Thyroid gland (tissue), 4 donors: ENCODE measurements at regions not wholly inside any gene's neighbourhood (a gene's known extent, or its start where the extent isn't known, plus 50 kb on each side); places are given as distances from the start of the nearest gene placed in this dataset.
"Not testable (repeated sequence)": the region's sequence is repeated elsewhere in the genome, so short reads cannot be mapped to it uniquely, and the experiment has no call there.

Source experiments
- DNase-seq, 2 donors: peaks; one replicate each; pipeline ENCODE4 v3.0.0-alpha.2; 2019
- H3K27ac ChIP-seq, 3 donors: fragments of 200-600 bp; sonication (generic); 1 replicate in 2 of 3; 2 replicates in 1 of 3; pipeline ENCODE4 v1.5.1; 2016 to 2019; ENCODE audit warnings: mild to moderate bottlenecking in 1 of 3, moderate library complexity in 1 of 3
- H3K27me3 ChIP-seq: fragments of 200-600 bp; sonication (generic); one replicate; pipeline ENCODE4 v1.5.1; 2019
- H3K36me3 ChIP-seq, 2 donors: fragments of 200-600 bp; sonication (generic); one replicate each; pipeline ENCODE4 v1.5.1; 2016 to 2019
- H3K4me1 ChIP-seq, 2 donors: fragments of 200-600 bp; sonication (generic); one replicate each; pipeline ENCODE4 v1.5.1; 2017 to 2019
- H3K4me3 ChIP-seq, 3 donors: fragments of 200-600 bp; sonication (generic); replicated peaks in 1 of 3; 1 replicate in 2 of 3; 2 replicates in 1 of 3; pipeline ENCODE4 v1.5.1; 2016; ENCODE audit warnings: mild to moderate bottlenecking in 1 of 3
- H3K9me3 ChIP-seq: fragments of 200-600 bp; sonication (generic); one replicate; pipeline ENCODE4 v1.5.1; 2017
- POLR2A ChIP-seq, 2 donors: fragments of 450-650 bp; IDR thresholded peaks; one replicate each; pipeline ENCODE4 v1.6.1; 2017; ENCODE audit warnings: antibody characterized with exemption in 2 of 2, mild to moderate bottlenecking in 2 of 2, moderate library complexity in 1 of 2
- WGBS, 2 donors: methylation state at CpG; one replicate each; pipeline ENCODE4 v1.1.5; 2017; 5-methylcytosine and 5-hydroxymethylcytosine counted together
- intact Hi-C: fragments of 100-400 bp; cut with DNase I; formaldehyde crosslinking; loops from one replicate; pipeline ENCODE4 v1.15.1; 2023
- TF ChIP-seq, protein P1 (sequence below), 6 experiments: fragments of 200-600 bp in 3 of 6; fragments of 450-650 bp in 3 of 6; sonication (generic) in 3 of 6; IDR thresholded peaks; one replicate each; pipeline ENCODE4 v1.5.1; 2016 to 2019; ENCODE audit warnings: antibody characterized with exemption in 6 of 6, mild to moderate bottlenecking in 2 of 6, inconsistent platforms in 1 of 6, moderate library complexity in 1 of 6

DNA sequence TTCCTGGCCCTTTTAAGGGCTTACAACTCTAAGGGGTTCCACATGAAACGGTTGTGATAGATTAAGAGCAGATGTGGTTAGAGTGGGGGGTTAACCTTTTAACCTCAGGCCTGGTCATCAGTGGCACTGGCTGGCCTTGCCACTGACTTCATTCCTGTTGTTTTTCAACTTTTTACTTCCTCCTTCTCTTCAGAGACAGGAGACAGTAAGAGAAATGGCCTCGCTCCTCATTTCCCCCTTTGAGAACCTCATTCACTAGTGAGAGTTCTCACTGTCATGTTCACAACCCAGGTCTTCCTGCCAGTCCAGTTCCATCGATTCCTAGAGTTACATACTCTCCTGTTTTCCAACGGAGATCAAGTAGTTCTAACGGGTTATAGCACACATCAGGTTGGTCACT, 101.6 kb upstream of the SLC1A4 start:
- Histone ChIP-seq H3K4me3 (no peak overlapping the region), H3K36me3 (no peaks in the 10 kb centered on the region), H3K4me1 (no peaks in the 10 kb centered on the region), H3K27ac (no peak overlapping the region), H3K27me3 (no peaks in the 10 kb centered on the region), H3K9me3 (no peaks in the 10 kb centered on the region)
- intact Hi-C loops = no loop called here
- TF ChIP-seq, protein P1, sequence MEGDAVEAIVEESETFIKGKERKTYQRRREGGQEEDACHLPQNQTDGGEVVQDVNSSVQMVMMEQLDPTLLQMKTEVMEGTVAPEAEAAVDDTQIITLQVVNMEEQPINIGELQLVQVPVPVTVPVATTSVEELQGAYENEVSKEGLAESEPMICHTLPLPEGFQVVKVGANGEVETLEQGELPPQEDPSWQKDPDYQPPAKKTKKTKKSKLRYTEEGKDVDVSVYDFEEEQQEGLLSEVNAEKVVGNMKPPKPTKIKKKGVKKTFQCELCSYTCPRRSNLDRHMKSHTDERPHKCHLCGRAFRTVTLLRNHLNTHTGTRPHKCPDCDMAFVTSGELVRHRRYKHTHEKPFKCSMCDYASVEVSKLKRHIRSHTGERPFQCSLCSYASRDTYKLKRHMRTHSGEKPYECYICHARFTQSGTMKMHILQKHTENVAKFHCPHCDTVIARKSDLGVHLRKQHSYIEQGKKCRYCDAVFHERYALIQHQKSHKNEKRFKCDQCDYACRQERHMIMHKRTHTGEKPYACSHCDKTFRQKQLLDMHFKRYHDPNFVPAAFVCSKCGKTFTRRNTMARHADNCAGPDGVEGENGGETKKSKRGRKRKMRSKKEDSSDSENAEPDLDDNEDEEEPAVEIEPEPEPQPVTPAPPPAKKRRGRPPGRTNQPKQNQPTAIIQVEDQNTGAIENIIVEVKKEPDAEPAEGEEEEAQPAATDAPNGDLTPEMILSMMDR (IDR thresholded peaks at IDR 0.05) = no peak
- no peak for TF ChIP-seq POLR2A (IDR thresholded peaks at IDR 0.05)
- DNase-seq = no peak
- 84 to 93% methylated on average over 5 of the region's 5 CpGs for WGBS, 2 donors

DNA sequence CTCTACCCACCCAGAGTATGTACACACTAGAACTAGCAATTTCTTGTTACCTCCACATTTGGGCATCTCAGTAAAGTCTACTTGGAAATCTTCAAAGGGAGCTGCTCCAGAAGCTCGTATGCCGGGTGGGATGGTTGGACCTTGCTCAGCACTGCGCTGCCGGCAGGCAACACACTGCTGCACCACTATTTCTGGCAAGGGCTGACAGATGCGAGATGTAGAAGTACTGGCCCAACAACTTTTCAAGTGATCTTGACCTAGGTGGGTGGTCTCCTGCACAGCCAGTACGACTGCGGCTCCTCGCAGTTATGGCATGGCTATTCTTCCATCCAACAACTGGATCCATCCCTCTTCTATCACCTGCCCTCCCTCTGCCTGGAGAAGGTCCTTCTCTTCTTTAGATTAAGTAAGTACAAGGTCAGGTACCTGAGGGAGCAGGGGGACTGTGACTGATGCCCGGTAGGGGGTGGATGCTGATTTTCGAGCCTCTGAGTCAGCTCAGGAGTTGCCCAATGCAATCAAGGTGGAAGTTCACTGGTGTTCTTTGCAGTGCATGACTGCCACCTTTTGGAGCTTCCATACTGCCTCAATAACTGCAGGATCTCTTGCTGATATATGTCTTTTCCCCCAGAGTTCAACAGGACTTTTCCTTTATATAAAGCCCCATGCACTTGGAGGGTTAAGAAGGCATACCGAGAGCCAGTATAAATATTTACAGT, 100.4 kb upstream of the SLC1A4 start:
- WGBS, 2 donors = 37 to 61% methylated on average over 9 to 11 of the region's 11 CpGs
- peak in 1 of 2 donors; percentile 7 for DNase-seq

DNA sequence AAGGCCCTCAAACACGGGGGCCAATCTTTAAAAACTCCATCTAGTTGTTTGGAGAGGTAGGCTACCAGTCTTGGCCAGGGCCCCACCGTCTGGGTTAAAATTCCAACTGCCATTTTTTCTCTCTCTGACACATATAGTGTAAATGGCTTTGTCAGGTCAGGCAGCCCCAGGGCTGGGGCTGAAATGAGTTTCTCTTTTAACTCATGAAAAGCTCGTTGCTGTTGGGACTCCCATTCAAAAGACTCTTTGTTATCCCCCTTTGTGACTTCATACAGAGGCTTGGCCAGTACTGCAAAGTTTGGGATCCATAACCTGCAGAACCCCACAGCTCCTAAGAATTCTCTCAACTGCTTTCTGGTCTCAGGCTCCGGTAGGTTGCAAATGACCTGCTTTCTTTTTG, 99.4 kb upstream of the SLC1A4 start:
- H3K9me3 ChIP-seq = no peaks in the 10 kb centered on the region
- TF ChIP-seq POLR2A (IDR thresholded peaks at IDR 0.05) = no peak
- TF ChIP-seq, protein P1 (IDR thresholded peaks at IDR 0.05) = no peak
- no peak for DNase-seq
- H3K27me3 ChIP-seq = no peaks in the 10 kb centered on the region
- H3K4me3 ChIP-seq = no peak overlapping the region
- intact Hi-C loops = no loop called here
- H3K27ac ChIP-seq = no peak overlapping the region
- WGBS, 2 donors = 82 to 88% methylated on average over 4 of the region's 4 CpGs
- H3K36me3 ChIP-seq = no peaks in the 10 kb centered on the region
- H3K4me1 ChIP-seq = no peaks in the 10 kb centered on the region

More for the DNA sequence above, 100.4 kb upstream of the SLC1A4 start:
- Histone ChIP-seq H3K9me3 (no peaks in the 10 kb centered on the region), H3K27ac (no peak overlapping the region), H3K36me3 (no peaks in the 10 kb centered on the region), H3K4me3 (no peak overlapping the region), H3K4me1 (no peaks in the 10 kb centered on the region), H3K27me3 (no peaks in the 10 kb centered on the region)
- TF ChIP-seq, protein P1 (IDR thresholded peaks at IDR 0.05) = peak in 1 of 6 experiments; percentile 20
- no peak for TF ChIP-seq POLR2A (IDR thresholded peaks at IDR 0.05)
- intact Hi-C loops = no loop called here

- H3K4me3 ChIP-seq, intact Hi-C loops, H3K27ac ChIP-seq, H3K36me3 ChIP-seq, H3K9me3 ChIP-seq, H3K27me3 ChIP-seq, DNase-seq, H3K4me1 ChIP-seq: not testable (repeated sequence)
- WGBS, 2 donors = 90 to 94% methylated on average over 3 of the region's 3 CpGs
Measured at GRCh38 chr2:64896572-64896971, 92.6 kb upstream of the SLC1A4 start.

DNA sequence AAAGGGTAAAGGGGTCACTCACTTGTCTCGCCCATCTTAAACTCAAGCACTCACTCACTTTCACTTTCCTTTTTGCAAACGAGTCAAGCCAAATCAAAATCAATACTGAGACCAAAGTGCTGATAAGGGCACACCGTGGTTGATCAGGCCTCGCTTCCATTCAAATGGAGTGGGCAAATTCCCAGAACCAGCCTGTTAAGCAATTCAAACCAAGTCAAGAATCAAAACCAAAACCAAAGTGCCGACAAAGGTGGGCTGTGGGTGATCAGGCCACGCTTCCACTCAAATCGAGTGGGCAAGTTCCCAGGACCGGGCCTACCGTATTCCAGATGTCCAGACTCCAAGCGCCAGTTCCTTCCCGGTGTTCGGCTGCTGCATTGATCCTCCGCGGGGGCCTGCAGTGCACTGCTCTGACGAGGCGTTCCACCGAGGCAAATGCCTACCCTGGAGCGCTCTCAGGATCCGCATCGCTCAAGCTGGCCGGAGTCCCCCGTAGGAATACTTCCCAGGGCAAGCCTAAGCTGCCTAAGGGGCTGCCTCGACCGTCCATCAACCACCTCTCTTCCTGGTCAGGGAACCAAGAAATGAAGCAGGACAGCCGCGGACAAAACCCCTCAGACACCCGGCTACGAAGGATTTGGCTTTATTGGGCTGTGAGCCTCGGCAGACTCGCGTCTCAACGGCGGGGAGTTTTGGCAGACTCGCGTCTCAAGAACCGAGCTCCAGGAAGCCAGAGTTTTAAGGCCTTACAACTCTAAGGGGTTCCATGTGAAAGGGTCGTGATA, 89.9 kb upstream of the SLC1A4 start:
- no peak for DNase-seq
- Histone ChIP-seq H3K9me3 (no peaks in the 10 kb centered on the region), H3K27ac (no peak overlapping the region), H3K27me3 (no peaks in the 10 kb centered on the region), H3K4me1 (no peaks in the 10 kb centered on the region), H3K4me3 (no peak overlapping the region), H3K36me3 (no peaks in the 10 kb centered on the region)
- intact Hi-C loops = no loop called here
- TF ChIP-seq, protein P1 (IDR thresholded peaks at IDR 0.05) = no peak
- no peak for TF ChIP-seq POLR2A (IDR thresholded peaks at IDR 0.05)
- WGBS, 2 donors = 85 to 90% methylated on average over 35 of the region's 37 CpGs

DNA sequence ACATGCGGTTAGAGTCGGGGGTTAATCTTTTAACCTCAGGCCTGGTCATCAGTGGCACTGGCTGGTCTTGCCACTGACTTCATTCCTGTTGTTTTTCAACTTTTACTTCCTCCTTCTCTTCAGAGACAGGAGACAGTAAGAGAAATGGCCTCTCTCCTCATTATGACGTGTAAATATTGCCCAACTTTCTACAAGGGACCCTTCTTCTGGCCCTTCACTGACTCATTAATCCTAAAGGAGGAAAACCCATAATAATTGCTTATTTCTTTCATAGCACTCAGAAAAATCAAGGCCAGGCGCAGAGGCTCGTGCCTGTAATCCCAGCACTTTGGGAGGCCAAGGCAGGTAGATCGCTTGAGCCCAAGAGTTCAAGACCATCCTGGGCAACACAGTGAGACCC, 89.3 kb upstream of the SLC1A4 start:
- H3K27ac ChIP-seq, H3K9me3 ChIP-seq, H3K36me3 ChIP-seq, intact Hi-C loops, H3K27me3 ChIP-seq, DNase-seq, H3K4me1 ChIP-seq, H3K4me3 ChIP-seq: not testable (repeated sequence)
- WGBS, 2 donors = 92 to 94% methylated on average over 6 of the region's 6 CpGs
